ENCODE measurements at regions not wholly inside any gene's neighbourhood (a gene's known extent, or its start where the extent isn't known, plus 50 kb on each side); places are given as distances from the start of the nearest gene placed in this dataset.

DNA sequence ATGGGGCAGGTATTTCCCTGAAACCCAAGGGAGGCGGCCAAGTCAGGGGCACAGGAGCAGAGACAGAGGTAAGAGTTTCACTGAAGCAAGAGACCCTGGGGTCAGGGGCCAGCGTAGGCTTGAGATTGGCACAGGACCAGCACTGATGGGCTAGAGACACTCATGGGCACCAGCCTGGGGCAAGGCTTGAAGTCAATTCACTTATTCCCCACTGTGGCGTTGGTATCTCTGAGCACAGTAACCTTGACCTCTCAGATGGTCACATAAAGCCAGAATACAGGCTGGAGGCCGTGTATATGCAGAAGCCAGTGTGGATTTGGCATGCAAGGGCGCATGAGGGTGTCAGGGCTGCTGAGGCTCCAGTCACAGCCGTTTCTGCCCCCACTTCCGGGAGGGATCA is 173.5 kb upstream of the GPR12 start:
- TF ChIP-seq, protein P1, sequence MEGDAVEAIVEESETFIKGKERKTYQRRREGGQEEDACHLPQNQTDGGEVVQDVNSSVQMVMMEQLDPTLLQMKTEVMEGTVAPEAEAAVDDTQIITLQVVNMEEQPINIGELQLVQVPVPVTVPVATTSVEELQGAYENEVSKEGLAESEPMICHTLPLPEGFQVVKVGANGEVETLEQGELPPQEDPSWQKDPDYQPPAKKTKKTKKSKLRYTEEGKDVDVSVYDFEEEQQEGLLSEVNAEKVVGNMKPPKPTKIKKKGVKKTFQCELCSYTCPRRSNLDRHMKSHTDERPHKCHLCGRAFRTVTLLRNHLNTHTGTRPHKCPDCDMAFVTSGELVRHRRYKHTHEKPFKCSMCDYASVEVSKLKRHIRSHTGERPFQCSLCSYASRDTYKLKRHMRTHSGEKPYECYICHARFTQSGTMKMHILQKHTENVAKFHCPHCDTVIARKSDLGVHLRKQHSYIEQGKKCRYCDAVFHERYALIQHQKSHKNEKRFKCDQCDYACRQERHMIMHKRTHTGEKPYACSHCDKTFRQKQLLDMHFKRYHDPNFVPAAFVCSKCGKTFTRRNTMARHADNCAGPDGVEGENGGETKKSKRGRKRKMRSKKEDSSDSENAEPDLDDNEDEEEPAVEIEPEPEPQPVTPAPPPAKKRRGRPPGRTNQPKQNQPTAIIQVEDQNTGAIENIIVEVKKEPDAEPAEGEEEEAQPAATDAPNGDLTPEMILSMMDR (IDR thresholded peaks at IDR 0.05), result no peak
- TF ChIP-seq POLR2A (IDR thresholded peaks at IDR 0.05), result no peak

Measured in Peyer's patch (tissue), 4 donors.